ENCODE measurements at regions not wholly inside any gene's neighbourhood (a gene's known extent, or its start where the extent isn't known, plus 50 kb on each side); places are given as distances from the start of the nearest gene placed in this dataset.

DNA sequence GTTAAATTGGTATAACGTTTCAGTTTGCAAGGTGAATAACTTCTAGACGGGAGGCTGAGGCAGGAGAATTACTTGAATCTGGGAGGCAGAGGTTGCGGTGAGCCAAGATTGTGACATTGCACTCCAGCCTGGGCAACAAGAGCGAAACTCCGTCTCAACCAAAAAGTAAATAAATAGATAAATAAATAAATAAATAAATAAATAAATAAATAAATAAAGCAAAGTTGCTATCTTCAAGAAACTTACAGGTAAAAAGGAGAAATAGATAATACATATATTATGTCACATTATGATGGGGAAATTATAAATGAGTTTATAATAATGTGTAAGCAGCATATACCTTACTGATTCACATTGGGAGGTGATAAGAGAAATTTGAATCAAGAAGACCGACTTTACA lies 1966.0 kb downstream of the PCDH7 start:
- TF ChIP-seq, protein P1, sequence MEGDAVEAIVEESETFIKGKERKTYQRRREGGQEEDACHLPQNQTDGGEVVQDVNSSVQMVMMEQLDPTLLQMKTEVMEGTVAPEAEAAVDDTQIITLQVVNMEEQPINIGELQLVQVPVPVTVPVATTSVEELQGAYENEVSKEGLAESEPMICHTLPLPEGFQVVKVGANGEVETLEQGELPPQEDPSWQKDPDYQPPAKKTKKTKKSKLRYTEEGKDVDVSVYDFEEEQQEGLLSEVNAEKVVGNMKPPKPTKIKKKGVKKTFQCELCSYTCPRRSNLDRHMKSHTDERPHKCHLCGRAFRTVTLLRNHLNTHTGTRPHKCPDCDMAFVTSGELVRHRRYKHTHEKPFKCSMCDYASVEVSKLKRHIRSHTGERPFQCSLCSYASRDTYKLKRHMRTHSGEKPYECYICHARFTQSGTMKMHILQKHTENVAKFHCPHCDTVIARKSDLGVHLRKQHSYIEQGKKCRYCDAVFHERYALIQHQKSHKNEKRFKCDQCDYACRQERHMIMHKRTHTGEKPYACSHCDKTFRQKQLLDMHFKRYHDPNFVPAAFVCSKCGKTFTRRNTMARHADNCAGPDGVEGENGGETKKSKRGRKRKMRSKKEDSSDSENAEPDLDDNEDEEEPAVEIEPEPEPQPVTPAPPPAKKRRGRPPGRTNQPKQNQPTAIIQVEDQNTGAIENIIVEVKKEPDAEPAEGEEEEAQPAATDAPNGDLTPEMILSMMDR (conservative IDR thresholded peaks at IDR 0.05 in 1 of 2, IDR thresholded peaks at IDR 0.05 in 1 of 2; ENCODE audit: low read depth in 1 of 2, low read length in 2 of 2) = no peak
- no peak for TF ChIP-seq EZH2 (IDR thresholded peaks at IDR 0.05; ENCODE audit: low read length, missing control alignments)

Measured in fibroblast of lung (primary cell).